ENCODE measurements at regions not wholly inside any gene's neighbourhood (a gene's known extent, or its start where the extent isn't known, plus 50 kb on each side); places are given as distances from the start of the nearest gene placed in this dataset.

DNA sequence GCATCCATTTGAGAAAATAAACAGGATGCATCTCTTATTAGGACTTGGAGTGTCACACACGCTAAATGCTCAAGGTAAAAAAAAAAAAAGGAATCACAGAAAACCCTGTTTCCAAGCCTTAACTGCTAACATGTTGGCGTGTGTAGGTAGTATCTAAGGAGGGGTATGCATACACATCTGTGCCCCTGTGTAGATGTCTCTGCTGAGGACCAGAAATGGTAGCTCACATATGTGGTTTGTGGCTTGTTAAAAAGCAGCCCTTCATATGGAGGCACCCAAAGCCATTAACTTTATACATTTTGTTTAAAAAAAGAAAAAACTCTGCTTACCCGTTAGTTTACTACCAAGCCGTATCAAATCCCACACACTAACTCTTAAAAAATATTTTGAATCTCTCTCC lies 314.1 kb downstream of the SNAPC1 start:
- Histone ChIP-seq H3K4me1 (no peaks in the 10 kb centered on the region), H3K27ac (no peak overlapping the region), H3K36me3 (no peaks in the 10 kb centered on the region), H3K9me3 (no peaks in the 10 kb centered on the region), H3K4me3 (no peak overlapping the region), H3K27me3 (no peaks in the 10 kb centered on the region)
- intact Hi-C loops (cut with DNase I), result no loop called here
- DNase-seq (ENCODE audit: extremely low spot score in 2 of 2), result no peak
- TF ChIP-seq POLR2A (IDR thresholded peaks at IDR 0.05), result no peak
- no peak for TF ChIP-seq POLR2AphosphoS5 (IDR thresholded peaks at IDR 0.05; ENCODE audit: insufficient read depth in 1 of 2, low read depth in 1 of 2)
- TF ChIP-seq, protein P1, sequence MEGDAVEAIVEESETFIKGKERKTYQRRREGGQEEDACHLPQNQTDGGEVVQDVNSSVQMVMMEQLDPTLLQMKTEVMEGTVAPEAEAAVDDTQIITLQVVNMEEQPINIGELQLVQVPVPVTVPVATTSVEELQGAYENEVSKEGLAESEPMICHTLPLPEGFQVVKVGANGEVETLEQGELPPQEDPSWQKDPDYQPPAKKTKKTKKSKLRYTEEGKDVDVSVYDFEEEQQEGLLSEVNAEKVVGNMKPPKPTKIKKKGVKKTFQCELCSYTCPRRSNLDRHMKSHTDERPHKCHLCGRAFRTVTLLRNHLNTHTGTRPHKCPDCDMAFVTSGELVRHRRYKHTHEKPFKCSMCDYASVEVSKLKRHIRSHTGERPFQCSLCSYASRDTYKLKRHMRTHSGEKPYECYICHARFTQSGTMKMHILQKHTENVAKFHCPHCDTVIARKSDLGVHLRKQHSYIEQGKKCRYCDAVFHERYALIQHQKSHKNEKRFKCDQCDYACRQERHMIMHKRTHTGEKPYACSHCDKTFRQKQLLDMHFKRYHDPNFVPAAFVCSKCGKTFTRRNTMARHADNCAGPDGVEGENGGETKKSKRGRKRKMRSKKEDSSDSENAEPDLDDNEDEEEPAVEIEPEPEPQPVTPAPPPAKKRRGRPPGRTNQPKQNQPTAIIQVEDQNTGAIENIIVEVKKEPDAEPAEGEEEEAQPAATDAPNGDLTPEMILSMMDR (IDR thresholded peaks at IDR 0.05), result no peak

DNA sequence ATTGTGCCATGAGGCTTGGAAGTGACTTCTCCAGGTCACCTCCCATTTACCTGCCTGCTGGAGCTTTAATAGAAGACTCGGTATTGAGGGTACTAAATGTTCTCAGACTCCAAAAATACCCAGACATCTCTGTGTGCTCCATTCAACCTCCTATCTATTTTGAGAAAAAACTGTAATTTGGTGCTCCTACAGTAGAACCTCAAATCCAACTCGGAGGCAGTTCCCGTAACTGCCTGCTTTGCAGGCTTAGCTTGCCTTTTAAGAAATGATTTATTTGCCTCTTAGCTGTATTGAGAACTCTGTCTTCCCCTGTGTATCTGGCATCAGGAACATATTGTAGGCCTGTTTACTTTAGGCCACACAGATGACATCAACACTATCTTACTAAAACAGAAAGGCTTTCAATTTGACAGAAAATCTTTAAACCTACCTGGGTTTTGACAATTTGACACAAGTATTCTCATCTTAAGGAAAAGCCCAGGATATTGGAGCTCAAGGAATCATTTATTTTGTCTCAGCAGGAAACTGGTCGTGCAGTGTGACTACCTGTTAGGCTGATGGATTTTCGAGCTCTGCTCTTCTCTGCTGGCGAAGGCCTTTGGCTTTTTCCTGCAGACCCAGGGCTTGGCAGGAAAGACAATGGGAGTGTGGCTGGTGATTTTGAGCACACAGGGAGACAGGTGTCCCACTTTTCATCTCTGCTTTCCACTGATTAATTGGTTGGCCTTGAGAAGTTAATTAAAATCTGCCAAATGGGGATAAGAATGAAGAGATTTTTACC lies 314.8 kb downstream of the SNAPC1 start:
- DNase-seq (ENCODE audit: extremely low spot score in 2 of 2), result no peak
- intact Hi-C loops (cut with DNase I), result no loop called here
- H3K4me1 ChIP-seq, result no peaks in the 10 kb centered on the region
- no peaks in the 10 kb centered on the region for H3K36me3 ChIP-seq
- H3K9me3 ChIP-seq, result no peaks in the 10 kb centered on the region
- H3K27me3 ChIP-seq, result no peaks in the 10 kb centered on the region
- H3K27ac ChIP-seq, result no peak overlapping the region
- TF ChIP-seq, protein P1 (IDR thresholded peaks at IDR 0.05), result no peak
- no peak for TF ChIP-seq POLR2A (IDR thresholded peaks at IDR 0.05)
- no peak overlapping the region for H3K4me3 ChIP-seq

DNA sequence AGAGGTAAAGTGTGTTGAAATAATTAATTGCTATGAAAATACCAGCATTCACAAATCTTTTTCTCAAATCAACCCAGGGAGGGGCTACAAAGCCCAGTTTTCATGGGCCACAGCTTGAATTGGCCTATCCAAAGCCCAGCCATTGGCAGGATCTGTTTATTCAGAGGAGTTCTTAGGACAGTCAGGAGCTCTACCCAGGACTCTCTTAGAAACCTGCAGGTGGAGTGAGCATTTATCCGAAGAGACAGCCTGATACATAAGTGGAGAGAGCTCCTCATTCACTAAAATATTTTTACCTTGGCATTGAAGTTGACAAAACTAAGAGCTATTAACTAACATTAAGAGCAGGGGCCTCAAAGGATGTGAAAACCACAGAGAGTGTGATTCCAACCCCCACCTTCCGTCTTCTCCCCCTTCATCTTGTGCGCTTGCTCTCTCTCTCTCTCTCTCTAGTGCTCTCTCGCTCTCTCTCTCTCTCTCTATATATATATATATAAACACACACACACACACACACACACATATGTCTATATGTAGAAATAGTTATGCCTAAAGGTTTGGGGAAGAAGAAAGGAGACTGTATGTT lies 315.5 kb downstream of the SNAPC1 start:
- H3K9me3 ChIP-seq, result no peaks in the 10 kb centered on the region
- no peak overlapping the region for H3K4me3 ChIP-seq
- H3K27ac ChIP-seq, result no peak overlapping the region
- H3K27me3 ChIP-seq, result no peaks in the 10 kb centered on the region
- DNase-seq (ENCODE audit: extremely low spot score in 2 of 2), result no peak
- H3K4me1 ChIP-seq, result no peaks in the 10 kb centered on the region
- TF ChIP-seq POLR2A (IDR thresholded peaks at IDR 0.05), result no peak
- TF ChIP-seq, protein P1 (IDR thresholded peaks at IDR 0.05), result no peak
- no peak for TF ChIP-seq POLR2AphosphoS5 (IDR thresholded peaks at IDR 0.05; ENCODE audit: insufficient read depth in 1 of 2, low read depth in 1 of 2)
- intact Hi-C loops (cut with DNase I), result no loop called here
- no peaks in the 10 kb centered on the region for H3K36me3 ChIP-seq

DNA sequence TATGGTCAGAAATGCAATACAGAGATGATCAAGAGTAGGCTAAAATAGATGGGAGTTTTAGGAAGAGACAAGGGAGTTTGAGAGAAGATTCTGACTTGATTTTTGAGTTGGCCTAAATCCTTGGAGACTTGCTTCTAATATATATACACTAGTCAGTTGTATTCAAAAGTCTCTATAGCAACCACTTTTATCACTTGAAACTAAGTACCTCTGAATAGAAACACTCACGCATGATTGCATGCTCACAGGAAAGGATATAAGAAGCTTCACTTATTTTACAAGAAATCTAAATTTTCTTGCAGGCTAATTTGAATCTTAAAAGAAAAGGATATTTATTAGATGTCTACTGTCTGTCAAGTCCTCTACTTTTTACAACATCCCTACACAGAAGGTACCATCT lies 316.8 kb downstream of the SNAPC1 start:
- Histone ChIP-seq H3K4me3 (no peak overlapping the region), H3K36me3 (no peaks in the 10 kb centered on the region), H3K9me3 (no peaks in the 10 kb centered on the region), H3K27ac (no peak overlapping the region), H3K4me1 (no peaks in the 10 kb centered on the region), H3K27me3 (no peaks in the 10 kb centered on the region)
- intact Hi-C loops (cut with DNase I), result no loop called here
- TF ChIP-seq, protein P1 (IDR thresholded peaks at IDR 0.05), result no peak
- TF ChIP-seq POLR2AphosphoS5 (IDR thresholded peaks at IDR 0.05; ENCODE audit: insufficient read depth in 1 of 2, low read depth in 1 of 2), result no peak
- TF ChIP-seq POLR2A (IDR thresholded peaks at IDR 0.05), result no peak
- no peak for DNase-seq (ENCODE audit: extremely low spot score in 2 of 2)

DNA sequence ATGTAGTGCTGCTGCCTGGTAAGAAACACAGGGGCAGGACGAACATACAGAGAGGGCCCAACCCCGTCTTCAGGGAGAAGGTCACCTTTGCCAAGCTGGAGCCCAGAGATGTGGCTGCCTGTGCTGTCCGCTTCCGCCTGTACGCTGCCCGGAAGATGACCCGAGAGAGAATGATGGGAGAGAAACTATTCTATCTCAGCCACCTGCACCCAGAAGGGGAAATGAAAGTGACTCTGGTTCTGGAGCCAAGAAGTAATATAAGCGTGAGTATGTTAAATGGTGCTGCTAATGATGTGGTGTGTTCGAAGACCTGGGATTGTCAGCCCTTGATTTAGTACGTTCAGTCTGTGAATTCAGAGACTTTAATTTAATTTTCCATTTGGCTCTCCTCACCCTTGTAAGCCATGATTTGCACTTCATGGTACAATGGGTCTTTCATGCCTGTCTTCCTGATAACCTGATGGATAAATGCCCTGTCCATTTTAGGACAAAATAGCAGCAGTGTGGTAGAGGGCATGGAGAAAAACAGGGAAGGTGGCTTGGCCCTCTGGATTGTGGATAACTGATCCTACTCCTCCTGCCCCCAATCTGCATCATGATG lies 318.9 kb downstream of the SNAPC1 start:
- no peak for DNase-seq (ENCODE audit: extremely low spot score in 2 of 2)
- Histone ChIP-seq H3K36me3 (no peaks in the 10 kb centered on the region), H3K27me3 (no peaks in the 10 kb centered on the region), H3K27ac (no peak overlapping the region), H3K4me1 (no peaks in the 10 kb centered on the region), H3K4me3 (no peak overlapping the region), H3K9me3 (no peaks in the 10 kb centered on the region)
- intact Hi-C loops (cut with DNase I), result no loop called here
- no peak for TF ChIP-seq POLR2AphosphoS5 (IDR thresholded peaks at IDR 0.05; ENCODE audit: insufficient read depth in 1 of 2, low read depth in 1 of 2)
- TF ChIP-seq, protein P1 (IDR thresholded peaks at IDR 0.05), result no peak
- TF ChIP-seq POLR2A (IDR thresholded peaks at IDR 0.05), result no peak

Data from vagina (tissue), 2 donors.